Urinary bladder (tissue), 3 donors: ENCODE measurements at regions not wholly inside any gene's neighbourhood (a gene's known extent, or its start where the extent isn't known, plus 50 kb on each side); places are given as distances from the start of the nearest gene placed in this dataset.

Experiments used
- DNase-seq: peaks from one replicate; pipeline ENCODE4 v3.0.0-alpha.2; 2015; ENCODE audit errors: extremely low spot score
- H3K27ac ChIP-seq: one replicate; pipeline ENCODE4 v1.5.1; 2013; ENCODE audit warnings: low read depth, mild to moderate bottlenecking, moderate library complexity
- H3K36me3 ChIP-seq: one replicate; pipeline ENCODE4 v1.6.1; 2013; ENCODE audit warnings: mild to moderate bottlenecking, moderate library complexity; ENCODE audit not compliant: insufficient read depth
- H3K4me1 ChIP-seq: one replicate; pipeline ENCODE4 v1.6.1; 2013; ENCODE audit warnings: mild to moderate bottlenecking, moderate library complexity; ENCODE audit not compliant: insufficient read depth
- H3K4me3 ChIP-seq: one replicate; pipeline ENCODE4 v1.5.1; 2013; ENCODE audit warnings: low read depth, low read length
- WGBS: extraction: QIAGEN DNeasy Blood & Tissue Kit; methylation state at CpG from one replicate; pipeline ENCODE4 v1.1.7; 2013; 5-methylcytosine and 5-hydroxymethylcytosine counted together
- donor health status: healthy with polysubstance abuse.
- donor health status: healthy.

DNA sequence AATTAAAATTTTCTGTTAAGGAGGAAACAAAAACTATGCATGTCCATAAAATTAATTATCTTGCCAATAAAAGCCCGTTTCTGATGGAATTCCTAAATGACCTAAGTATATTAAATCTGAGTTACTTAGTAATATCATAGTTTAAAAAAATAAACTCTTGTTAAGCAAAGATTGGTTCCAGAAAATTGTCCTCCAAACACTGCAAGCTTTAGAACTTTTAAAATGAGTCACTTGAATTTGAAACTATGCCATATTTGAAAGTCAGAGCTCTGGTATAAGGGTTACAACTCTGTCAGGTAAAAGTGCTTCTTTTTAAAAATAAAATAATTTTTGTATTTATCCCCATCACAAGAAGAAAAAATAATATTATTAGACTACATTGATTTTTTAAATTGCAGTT, 409.5 kb downstream of the PLPP3 start:
- H3K36me3 ChIP-seq = no peaks in the 10 kb centered on the region
- no peak overlapping the region for H3K4me3 ChIP-seq
- WGBS = 26% methylated on average over 1 of the region's 1 CpG
- no peak overlapping the region for H3K27ac ChIP-seq
- no peaks in the 10 kb centered on the region for H3K4me1 ChIP-seq
- no peak for DNase-seq

DNA sequence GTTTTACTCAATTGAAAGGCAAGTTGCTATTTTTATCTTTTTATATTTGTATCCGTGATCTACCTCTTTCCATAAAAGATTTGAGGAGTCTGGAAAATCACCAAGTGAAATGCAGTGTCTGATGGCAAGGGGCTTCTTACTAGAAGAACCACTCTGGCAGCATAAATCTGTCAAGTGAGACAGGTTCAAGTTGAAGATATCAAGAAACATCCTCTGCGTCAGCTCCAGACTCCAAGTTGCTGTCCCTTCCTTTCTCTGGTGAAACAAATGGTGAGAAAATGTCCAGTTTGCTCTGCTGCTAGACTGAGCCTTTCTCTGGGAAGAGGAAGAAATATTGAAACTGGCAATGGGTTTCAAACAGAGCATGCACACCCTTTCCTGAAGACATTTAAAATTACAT, 411.2 kb downstream of the PLPP3 start:
- WGBS = 69% methylated on average over 2 of the region's 2 CpGs
- Histone ChIP-seq H3K4me1 (no peaks in the 10 kb centered on the region), H3K27ac (no peak overlapping the region), H3K4me3 (no peak overlapping the region), H3K36me3 (no peaks in the 10 kb centered on the region)
- no peak for DNase-seq

DNA sequence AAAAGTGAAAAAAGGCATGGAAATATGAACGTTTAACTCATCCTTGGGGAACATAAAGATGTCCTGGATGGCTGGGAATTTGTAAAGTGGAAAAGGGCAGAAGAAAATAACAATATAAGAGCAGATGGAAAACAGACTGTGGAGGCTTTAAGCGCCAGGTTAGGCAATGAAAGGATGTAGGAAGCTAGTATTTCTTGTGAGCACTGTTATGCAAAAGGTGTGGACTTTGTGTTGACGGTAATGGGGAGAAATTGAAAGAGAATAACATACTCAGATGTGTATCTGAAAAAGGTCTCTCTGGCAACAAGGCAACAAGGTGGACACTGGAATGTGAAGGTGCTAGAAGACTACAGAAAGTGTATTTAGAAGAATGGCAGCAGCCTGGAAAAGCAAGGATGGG, 411.8 kb downstream of the PLPP3 start:
- WGBS = 88% methylated on average over 3 of the region's 3 CpGs
- DNase-seq = no peak
- H3K27ac ChIP-seq = no peak overlapping the region
- H3K4me1 ChIP-seq = no peaks in the 10 kb centered on the region
- no peaks in the 10 kb centered on the region for H3K36me3 ChIP-seq
- no peak overlapping the region for H3K4me3 ChIP-seq

DNA sequence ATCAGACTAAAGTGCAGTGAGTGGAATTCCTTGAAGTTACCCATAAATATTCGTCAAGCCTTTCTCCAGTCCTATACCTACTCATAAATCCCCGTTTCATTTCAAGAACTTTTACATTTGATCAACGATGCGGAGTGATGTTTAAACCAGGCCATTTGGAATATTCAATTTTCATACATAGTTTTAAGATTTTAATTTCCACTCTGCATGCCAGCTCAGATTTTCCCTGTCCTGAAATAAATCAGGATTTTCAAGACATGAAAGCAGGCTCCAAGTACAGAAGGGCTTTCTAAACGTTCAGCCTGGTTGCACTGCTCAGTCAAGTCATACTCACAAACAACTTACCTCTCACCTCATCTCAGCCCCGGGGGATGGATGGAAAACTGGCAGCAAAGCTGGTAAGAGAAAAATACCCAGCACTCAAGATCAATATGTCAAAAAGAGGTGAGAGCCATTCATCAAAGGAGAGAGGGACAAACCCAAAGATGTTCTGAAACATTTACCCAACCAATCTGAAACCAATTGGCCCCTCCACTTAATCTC, 418.5 kb downstream of the PLPP3 start:
- no peak overlapping the region for H3K4me3 ChIP-seq
- no peaks in the 10 kb centered on the region for H3K36me3 ChIP-seq
- 62% methylated on average over 6 of the region's 6 CpGs for WGBS
- no peak for DNase-seq
- H3K27ac ChIP-seq = no peak overlapping the region
- H3K4me1 ChIP-seq = no peaks in the 10 kb centered on the region

DNA sequence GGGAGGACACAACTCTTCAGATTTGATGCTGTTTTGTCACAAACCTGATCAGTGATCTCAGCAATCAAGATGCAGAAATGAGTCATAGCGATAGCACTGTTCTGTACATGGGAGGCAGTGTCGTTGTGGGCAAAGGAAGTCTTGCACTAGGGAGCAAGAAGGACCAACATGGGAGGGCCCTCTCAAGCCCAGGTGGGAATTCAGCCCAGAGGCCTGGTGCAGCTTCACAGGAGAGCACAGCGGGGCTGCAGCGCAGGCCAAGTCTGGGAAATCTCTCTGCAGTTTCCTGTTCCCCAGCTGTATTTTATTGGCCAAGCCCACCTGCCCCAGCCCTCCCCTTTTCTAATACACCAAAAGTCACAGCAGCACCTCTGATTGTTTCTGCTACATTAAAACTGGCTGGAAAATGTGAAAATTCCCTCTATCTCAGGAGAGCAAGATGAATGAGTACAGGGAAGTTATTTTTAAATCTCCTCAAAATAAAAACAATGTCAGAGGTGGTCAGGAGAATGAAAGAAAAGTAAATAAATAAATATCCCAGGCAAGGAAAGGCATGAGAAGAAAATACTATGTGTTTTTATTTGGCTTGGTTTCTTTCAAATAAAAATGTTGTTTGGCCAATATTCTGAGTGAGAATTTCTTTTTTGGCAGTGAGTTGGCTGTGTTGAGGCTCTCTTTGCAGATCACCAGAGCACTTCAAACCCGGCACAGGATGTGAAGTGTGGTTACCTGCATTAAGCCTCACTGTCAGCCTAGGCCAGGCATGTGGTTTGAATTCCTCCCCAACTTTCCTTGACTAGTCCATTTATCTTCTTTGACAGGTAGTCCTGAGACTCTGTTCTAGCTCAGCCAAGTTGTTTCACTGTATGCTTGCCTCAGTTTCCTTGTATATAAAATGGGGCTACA, 422.1 kb downstream of the PLPP3 start:
- Histone ChIP-seq H3K4me1 (no peaks in the 10 kb centered on the region), H3K36me3 (no peaks in the 10 kb centered on the region), H3K4me3 (no peak overlapping the region), H3K27ac (no peak overlapping the region)
- 74% methylated on average over 5 of the region's 5 CpGs for WGBS
- no peak for DNase-seq

DNA sequence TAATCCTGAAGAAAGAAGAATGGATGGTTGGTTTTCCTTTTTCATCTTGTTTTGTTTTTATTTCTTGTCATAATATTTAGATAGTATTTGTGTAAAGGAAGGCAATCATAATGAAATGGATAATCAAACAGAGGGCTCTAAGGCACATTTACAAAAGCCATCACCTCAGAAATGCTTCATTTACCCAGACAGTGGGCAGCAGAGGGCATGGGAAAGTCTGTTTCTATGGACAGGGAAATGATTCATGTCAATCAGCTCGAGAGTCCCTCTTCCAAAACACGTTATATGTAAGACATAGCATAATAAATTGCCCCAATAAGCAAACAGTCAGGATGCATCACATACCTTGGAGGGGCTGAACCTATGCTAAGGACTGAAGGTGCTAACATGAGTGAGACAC, 426.1 kb downstream of the PLPP3 start:
- Histone ChIP-seq H3K4me1 (no peaks in the 10 kb centered on the region), H3K36me3 (no peaks in the 10 kb centered on the region), H3K27ac (no peak overlapping the region), H3K4me3 (no peak overlapping the region)
- WGBS = 88% methylated on average over 2 of the region's 2 CpGs
- no peak for DNase-seq

DNA sequence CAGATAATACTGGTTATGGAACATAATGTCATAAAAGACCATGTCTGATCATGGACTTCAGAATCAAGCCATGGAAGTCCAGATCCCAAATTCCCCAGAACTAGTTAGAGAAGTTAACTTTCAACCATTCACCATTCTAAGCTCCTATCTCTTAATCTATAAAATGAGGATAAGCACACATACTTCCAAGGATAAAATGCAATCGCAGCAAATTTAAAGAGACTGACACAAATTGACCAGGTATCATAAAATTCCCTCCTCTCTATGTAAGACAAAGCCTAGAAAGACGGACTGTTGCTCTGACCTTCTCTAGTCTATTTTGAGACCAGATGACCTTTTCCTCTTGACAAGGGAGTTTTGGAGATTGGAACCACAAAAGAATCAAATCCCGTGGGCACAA, 426.7 kb downstream of the PLPP3 start:
- Histone ChIP-seq H3K36me3 (no peaks in the 10 kb centered on the region), H3K4me1 (no peaks in the 10 kb centered on the region), H3K27ac (no peak overlapping the region), H3K4me3 (no peak overlapping the region)
- 91% methylated on average over 3 of the region's 3 CpGs for WGBS
- no peak for DNase-seq

DNA sequence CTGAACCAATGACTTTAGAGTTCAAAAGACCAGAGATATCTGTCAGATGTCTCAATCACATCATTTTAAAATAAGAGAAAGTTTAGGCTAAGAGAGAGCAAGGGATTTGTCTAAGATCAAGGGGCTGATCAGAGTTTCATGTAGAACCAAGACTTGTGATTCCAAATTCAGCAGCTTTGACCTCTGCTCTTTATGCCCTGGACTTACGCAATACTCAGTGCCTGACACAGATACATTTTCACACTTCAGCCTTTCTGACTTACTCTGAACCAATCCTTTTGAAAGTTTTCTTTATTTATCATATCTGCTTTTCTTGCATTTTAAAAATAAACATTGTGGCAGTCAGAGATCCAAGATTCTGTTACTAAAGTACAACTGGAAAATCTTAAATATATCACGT, 428.0 kb downstream of the PLPP3 start:
- no peaks in the 10 kb centered on the region for H3K4me1 ChIP-seq
- H3K4me3 ChIP-seq = no peak overlapping the region
- DNase-seq = no peak
- WGBS = 70% methylated on average over 2 of the region's 2 CpGs
- H3K27ac ChIP-seq = no peak overlapping the region
- H3K36me3 ChIP-seq = no peaks in the 10 kb centered on the region

DNA sequence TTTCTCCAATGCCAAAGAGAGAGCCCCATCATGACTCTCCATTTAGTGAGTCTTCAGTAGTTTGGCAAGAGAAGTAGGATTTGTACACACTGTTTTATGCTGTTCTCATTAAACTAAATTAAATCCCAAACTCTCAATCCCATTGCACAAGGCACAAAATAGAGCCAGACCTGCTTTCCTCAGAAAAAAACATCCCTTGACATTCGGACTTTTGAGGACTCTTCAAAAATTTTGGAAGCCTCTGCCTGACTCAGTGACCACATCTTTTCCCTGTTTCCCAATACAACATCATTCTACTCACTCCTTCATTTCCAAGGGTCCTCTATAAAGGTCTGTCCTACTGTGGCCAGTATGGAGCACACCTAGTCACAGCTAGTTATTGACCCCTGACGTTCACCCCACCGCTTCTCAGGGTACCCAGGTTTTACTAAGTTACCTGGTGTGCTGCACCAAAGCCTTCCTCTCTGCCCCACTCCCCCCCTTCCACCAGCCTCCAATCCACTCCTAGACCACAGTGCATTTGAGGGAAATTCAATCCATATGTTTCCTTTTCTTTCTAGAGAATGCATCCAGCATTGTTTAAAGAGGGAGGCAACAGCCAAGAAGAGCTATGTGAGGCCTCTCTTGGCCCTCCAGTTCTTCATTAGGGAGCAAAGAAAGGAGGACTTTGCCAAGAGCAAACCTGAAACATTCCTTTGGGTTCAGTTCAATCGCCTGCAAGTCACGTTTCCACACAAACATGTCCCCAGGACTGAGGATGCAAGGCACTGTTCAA, 428.7 kb downstream of the PLPP3 start:
- Histone ChIP-seq H3K36me3 (no peaks in the 10 kb centered on the region), H3K4me1 (no peaks in the 10 kb centered on the region), H3K4me3 (no peak overlapping the region), H3K27ac (no peak overlapping the region)
- 95% methylated on average over 5 of the region's 5 CpGs for WGBS
- DNase-seq = no peak

DNA sequence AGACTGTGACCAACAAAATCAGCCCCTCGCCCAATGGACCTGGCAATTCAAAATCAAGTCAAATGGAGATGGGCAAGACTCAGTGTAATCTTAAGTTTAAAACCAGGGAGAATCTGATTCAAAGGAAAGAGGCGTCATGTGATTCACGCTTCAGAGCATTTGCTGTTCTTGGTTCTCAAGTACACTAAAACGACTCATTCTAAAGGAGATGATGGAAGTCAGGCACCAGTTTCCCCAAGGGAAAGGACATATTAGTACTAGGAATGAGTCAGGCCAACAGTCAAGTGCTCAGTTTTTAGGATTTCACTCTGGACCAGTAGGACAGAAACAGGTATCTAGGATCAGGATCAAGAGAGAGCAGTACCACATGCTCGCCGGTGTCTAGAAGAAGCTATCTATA, 429.6 kb downstream of the PLPP3 start:
- 89% methylated on average over 6 of the region's 6 CpGs for WGBS
- no peak for DNase-seq

DNA sequence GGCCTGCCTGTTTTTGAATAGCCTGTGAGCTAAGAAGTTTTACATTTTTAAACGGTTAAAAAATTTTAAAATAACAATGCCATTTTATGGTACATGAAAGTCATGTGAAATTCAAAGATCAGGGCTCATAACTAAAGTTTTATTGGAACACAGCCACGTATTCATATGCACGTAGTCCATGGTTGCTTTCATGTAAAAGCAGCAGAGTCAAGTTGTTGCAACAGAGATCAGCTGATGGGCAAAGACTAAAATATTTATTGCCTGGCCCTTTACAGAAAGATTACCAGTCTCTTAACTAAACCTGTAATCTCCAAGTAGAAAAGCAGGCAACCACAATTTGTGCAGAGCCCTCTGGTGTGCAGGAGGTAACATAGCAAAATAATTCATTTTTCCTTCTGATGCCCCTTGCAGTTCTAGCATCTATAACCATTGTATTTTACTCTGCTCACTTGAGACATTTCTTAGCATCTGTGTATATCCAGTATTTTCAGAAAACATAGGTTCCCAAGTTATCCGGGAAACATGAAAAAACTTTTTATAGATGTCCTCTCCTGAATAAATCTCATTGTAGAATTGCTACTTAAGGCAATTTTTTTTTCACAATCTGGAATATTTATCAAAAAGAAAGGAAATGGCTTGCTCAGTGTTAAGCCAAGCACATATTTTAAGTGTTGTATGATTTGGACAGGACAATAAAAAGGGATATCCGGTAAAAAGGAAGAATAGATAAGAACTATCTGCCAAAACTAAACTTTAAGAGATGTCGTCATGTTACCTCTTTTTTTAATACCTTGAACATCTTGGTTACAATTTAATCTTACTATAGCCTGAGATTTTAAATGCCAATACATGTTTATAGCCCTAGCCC, 430.8 kb downstream of the PLPP3 start:
- Histone ChIP-seq H3K36me3 (no peaks in the 10 kb centered on the region), H3K4me3 (no peak overlapping the region), H3K4me1 (no peaks in the 10 kb centered on the region), H3K27ac (no peak overlapping the region)
- WGBS = 56% methylated on average over 6 of the region's 6 CpGs
- no peak for DNase-seq

More for the DNA sequence above, 429.6 kb downstream of the PLPP3 start:
- H3K36me3 ChIP-seq = no peaks in the 10 kb centered on the region
- H3K4me1 ChIP-seq = no peaks in the 10 kb centered on the region
- H3K27ac ChIP-seq = no peak overlapping the region
- H3K4me3 ChIP-seq = no peak overlapping the region

DNA sequence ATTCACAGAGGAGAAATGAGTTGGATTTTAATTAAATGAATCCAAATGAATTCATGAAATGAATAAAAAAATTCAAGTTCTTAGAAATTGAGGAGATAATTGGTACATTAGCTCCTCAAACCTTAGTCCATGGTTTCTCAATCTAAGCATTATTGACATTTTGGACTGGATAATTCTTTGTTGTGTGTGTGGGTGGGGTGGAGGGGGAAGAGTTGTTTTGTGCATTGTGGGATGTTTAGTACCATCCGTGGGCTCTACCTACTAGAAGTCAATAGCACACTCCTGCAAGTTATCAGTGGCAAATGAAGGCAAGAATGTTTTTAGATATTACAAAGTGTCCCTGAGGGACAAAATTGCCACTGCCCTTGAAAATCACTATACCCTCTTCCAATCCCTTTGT, 431.9 kb downstream of the PLPP3 start:
- Histone ChIP-seq H3K4me1 (no peaks in the 10 kb centered on the region), H3K36me3 (no peaks in the 10 kb centered on the region), H3K4me3 (no peak overlapping the region), H3K27ac (no peak overlapping the region)
- DNase-seq = no peak
- 66% methylated on average over 1 of the region's 1 CpG for WGBS

DNA sequence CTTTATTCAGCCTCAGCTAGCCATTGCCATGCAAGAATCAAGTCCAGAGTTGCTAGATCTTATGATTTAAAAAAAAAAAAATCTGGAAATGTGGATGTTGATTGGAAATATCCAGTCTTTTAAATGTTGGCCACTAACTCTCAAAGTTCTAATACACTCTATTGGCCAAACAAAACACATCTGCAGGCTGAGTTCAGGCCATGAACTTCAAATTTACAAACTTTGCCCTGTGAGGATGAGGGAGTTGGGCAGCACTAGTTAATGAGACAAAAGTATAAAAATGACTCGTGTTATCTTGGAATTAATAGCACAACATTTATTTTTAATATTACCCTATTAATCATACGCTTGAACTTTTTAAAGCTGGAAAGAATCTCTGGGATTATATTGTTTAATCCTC, 432.3 kb downstream of the PLPP3 start:
- DNase-seq = no peak
- WGBS = 47% methylated on average over 2 of the region's 2 CpGs
- Histone ChIP-seq H3K27ac (no peak overlapping the region), H3K4me3 (no peak overlapping the region), H3K4me1 (no peaks in the 10 kb centered on the region), H3K36me3 (no peaks in the 10 kb centered on the region)
